GM13977 (cell line): ENCODE measurements at regions not wholly inside any gene's neighbourhood (a gene's known extent, or its start where the extent isn't known, plus 50 kb on each side); places are given as distances from the start of the nearest gene placed in this dataset.
"Not testable (repeated sequence)": the region's sequence is repeated elsewhere in the genome, so short reads cannot be mapped to it uniquely, and the experiment has no call there.

Experiments
- DNase-seq: peaks from one replicate; pipeline ENCODE4 v3.0.0; 2012; ENCODE audit warnings: low spot score
- in situ Hi-C: fragments of 300-500 bp; cut with MboI; formaldehyde crosslinking; loops from one replicate; pipeline ENCODE4 v1.12.0; 2022; ENCODE audit warnings: low sequenced_read_pairs, low pct_unique_long_range_greater_than_20kb, mixed read lengths, inconsistent platforms; ENCODE audit not compliant: unreplicated experiment
- TF ChIP-seq, protein P1 (sequence below): IDR thresholded peaks from 2 replicates; pipeline ENCODE4 v1.5.1; 2012; ENCODE audit warnings: mild to moderate bottlenecking, control low read depth; ENCODE audit not compliant: insufficient read depth; ENCODE audit errors: extremely low read depth, missing control alignments

- in situ Hi-C loops: no loop called here
- TF ChIP-seq, protein P1, sequence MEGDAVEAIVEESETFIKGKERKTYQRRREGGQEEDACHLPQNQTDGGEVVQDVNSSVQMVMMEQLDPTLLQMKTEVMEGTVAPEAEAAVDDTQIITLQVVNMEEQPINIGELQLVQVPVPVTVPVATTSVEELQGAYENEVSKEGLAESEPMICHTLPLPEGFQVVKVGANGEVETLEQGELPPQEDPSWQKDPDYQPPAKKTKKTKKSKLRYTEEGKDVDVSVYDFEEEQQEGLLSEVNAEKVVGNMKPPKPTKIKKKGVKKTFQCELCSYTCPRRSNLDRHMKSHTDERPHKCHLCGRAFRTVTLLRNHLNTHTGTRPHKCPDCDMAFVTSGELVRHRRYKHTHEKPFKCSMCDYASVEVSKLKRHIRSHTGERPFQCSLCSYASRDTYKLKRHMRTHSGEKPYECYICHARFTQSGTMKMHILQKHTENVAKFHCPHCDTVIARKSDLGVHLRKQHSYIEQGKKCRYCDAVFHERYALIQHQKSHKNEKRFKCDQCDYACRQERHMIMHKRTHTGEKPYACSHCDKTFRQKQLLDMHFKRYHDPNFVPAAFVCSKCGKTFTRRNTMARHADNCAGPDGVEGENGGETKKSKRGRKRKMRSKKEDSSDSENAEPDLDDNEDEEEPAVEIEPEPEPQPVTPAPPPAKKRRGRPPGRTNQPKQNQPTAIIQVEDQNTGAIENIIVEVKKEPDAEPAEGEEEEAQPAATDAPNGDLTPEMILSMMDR: no peak
- DNase-seq: no peak
Observed at GRCh38 chr2:40654346-40654745, 202.5 kb upstream of the SLC8A1 start.

DNA sequence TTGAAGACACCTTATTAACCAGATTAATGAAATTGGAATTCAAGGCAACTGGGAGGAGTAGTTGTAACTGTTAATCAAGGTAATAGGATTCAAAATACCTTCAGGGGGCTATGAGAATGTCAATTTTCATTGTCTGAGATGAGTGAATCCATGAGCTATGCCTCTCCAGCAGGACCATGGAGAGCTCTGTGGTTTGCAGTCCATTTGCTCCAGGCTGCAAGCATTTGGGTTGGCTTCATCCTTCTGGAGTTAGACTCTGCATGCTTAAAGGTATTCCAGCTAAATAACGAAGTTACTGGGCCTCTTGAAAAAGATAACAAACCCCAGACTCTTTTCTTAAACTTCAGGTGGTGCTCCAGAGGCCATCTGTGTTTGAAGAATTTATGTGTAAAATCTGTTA, 207.1 kb upstream of the SLC8A1 start:
- DNase-seq: no peak
- TF ChIP-seq, protein P1: no peak
- in situ Hi-C loops: no loop called here

DNA sequence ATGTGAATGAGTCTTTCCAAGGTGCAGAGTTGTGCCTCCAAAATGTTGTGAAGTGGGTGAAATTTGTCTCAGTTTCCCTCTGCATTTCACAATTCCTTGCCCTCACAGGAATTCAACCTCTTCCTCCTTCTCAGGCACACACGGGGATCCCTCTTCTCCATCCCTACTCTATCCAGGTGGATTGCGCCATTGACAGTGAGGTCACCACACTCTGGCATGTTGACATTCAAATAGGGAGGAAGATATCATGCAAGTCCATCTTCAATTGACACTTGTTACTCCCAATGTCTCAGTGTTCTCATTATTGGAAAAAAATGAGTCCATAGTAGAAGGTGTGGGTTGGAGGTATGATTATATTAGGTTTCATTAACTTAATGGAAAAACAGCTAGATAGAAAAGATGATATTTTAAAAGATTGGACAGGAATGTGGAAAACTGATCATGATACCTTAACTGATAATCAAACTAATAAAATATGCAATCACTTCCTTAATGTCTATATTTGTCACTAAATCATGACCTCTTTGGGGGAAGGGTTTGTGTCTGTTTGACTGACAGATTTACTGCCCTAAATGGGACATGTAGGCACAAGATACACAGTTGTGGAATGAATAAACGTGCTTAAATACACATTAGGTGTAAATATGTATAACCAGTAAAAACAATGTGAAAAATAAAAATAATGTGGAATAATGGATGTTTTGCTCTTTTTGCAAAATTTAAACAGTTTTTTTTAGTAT, 213.8 kb upstream of the SLC8A1 start:
- in situ Hi-C loops: no loop called here
- no peak for DNase-seq
- TF ChIP-seq, protein P1: no peak

- TF ChIP-seq, protein P1: no peak
- in situ Hi-C loops: no loop called here
- DNase-seq: no peak
Observed at GRCh38 chr2:40666398-40666797, 214.5 kb upstream of the SLC8A1 start.

- in situ Hi-C loops: no loop called here
- TF ChIP-seq, protein P1: no peak
- DNase-seq: no peak
Observed at GRCh38 chr2:40668425-40668824, 216.5 kb upstream of the SLC8A1 start.

- in situ Hi-C loops, DNase-seq: not testable (repeated sequence)
Observed at GRCh38 chr2:40676134-40676790, 224.4 kb upstream of the SLC8A1 start.

- DNase-seq: no peak
- TF ChIP-seq, protein P1: no peak
- in situ Hi-C loops: no loop called here
Observed at GRCh38 chr2:40680547-40680946, 228.7 kb upstream of the SLC8A1 start.
